ENCODE measurements at regions not wholly inside any gene's neighbourhood (a gene's known extent, or its start where the extent isn't known, plus 50 kb on each side); places are given as distances from the start of the nearest gene placed in this dataset.
A peak's percentile ranks its signal among the peaks of the same experiment; 100 is the strongest.

- H3K36me3 ChIP-seq (ENCODE audit: control insufficient read depth in 1 of 2, insufficient read depth in 2 of 2, low read length in 1 of 2), result no peaks in the 10 kb centered on the region
- DNase-seq (no peak), ATAC-seq (ENCODE audit: low FRiP score) (no peak)
- H3K9me3 ChIP-seq (ENCODE audit: control insufficient read depth, low read length), result no peaks in the 10 kb centered on the region
- H3K27ac ChIP-seq (ENCODE audit: low read depth in 1 of 2, low read length in 2 of 2), result no peak overlapping the region
- intact Hi-C loops (cut with DNase I), result no loop called here
- no peaks in the 10 kb centered on the region for H3K27me3 ChIP-seq (ENCODE audit: control insufficient read depth in 1 of 2, insufficient read depth in 2 of 2, low read length in 1 of 2)
- H3K4me1 ChIP-seq (ENCODE audit: control insufficient read depth in 1 of 2, insufficient read depth in 2 of 2, low read length in 2 of 2), result no peaks in the 10 kb centered on the region
- no peak overlapping the region for H3K4me3 ChIP-seq (ENCODE audit: low read length in 2 of 2)
- 98 to 100% methylated on average over 3 of the region's 3 CpGs for WGBS, 2 donors
Observed at GRCh38 chr11:92382311-92382710, 157.7 kb downstream of the FAT3 start.

- ATAC-seq (ENCODE audit: low FRiP score), result peak; percentile 60
- Histone ChIP-seq H3K9me3 (ENCODE audit: control insufficient read depth, low read length) (no peaks in the 10 kb centered on the region), H3K27me3 (ENCODE audit: control insufficient read depth in 1 of 2, insufficient read depth in 2 of 2, low read length in 1 of 2) (no peaks in the 10 kb centered on the region), H3K4me1 (ENCODE audit: control insufficient read depth in 1 of 2, insufficient read depth in 2 of 2, low read length in 2 of 2) (no peaks in the 10 kb centered on the region), H3K27ac (ENCODE audit: low read depth in 1 of 2, low read length in 2 of 2) (no peak overlapping the region), H3K36me3 (ENCODE audit: control insufficient read depth in 1 of 2, insufficient read depth in 2 of 2, low read length in 1 of 2) (no peaks in the 10 kb centered on the region), H3K4me3 (ENCODE audit: low read length in 2 of 2) (no peak overlapping the region)
- WGBS, 2 donors, result 0 to 6% methylated on average over 1 of the region's 1 CpG
- no peak for DNase-seq
- intact Hi-C loops (cut with DNase I), result no loop called here
Observed at GRCh38 chr11:92383430-92383829, 158.8 kb downstream of the FAT3 start.

DNA sequence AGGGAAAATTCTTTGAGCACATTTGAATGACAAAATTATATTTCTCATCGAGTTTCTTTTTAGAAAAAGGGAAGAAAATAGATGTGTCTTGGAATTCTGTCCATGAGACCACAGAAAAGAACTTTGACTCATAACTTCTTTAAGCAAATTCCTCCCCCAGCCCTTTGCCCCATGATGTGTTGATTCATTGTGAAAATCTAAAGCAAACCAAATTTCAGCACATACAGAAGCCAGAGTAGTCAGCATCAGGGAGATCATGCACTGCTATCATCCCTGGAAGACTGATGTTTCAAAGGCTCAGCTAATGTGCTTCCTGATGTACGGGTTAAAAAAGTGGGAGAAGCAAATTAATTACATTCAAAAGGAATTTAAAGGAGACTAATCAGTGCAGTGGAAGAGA lies 159.7 kb downstream of the FAT3 start:
- Histone ChIP-seq H3K27me3 (ENCODE audit: control insufficient read depth in 1 of 2, insufficient read depth in 2 of 2, low read length in 1 of 2) (no peaks in the 10 kb centered on the region), H3K27ac (ENCODE audit: low read depth in 1 of 2, low read length in 2 of 2) (no peak overlapping the region), H3K9me3 (ENCODE audit: control insufficient read depth, low read length) (no peaks in the 10 kb centered on the region), H3K4me3 (ENCODE audit: low read length in 2 of 2) (no peak overlapping the region), H3K4me1 (ENCODE audit: control insufficient read depth in 1 of 2, insufficient read depth in 2 of 2, low read length in 2 of 2) (no peaks in the 10 kb centered on the region), H3K36me3 (ENCODE audit: control insufficient read depth in 1 of 2, insufficient read depth in 2 of 2, low read length in 1 of 2) (no peaks in the 10 kb centered on the region)
- 63 to 71% methylated on average over 2 of the region's 2 CpGs for WGBS, 2 donors
- DNase-seq (no peak), ATAC-seq (ENCODE audit: low FRiP score) (no peak)
- intact Hi-C loops (cut with DNase I), result no loop called here

DNA sequence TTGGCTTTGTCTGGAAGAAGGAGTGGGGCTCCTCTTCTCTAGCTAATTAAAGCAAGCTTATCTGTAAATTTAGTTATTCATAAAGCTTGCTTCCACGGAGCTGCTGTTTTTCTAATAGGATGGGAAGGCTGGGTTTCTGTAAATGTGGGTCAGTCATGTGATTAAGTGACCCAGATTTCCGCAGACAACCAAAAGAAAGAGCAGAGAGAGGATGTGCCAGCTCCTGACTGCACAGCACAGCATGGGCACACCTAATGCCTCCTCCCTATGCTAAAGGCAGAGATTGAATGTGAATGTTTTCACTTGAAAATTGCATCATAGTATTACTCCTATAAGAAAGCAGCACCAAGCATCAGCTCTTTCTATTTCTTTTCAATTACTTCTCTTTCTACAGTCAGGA lies 160.2 kb downstream of the FAT3 start:
- no peak for DNase-seq
- 28 to 33% methylated on average over 2 of the region's 2 CpGs for WGBS, 2 donors
- Histone ChIP-seq H3K27ac (ENCODE audit: low read depth in 1 of 2, low read length in 2 of 2) (no peak overlapping the region), H3K4me3 (ENCODE audit: low read length in 2 of 2) (no peak overlapping the region), H3K9me3 (ENCODE audit: control insufficient read depth, low read length) (no peaks in the 10 kb centered on the region), H3K36me3 (ENCODE audit: control insufficient read depth in 1 of 2, insufficient read depth in 2 of 2, low read length in 1 of 2) (no peaks in the 10 kb centered on the region), H3K27me3 (ENCODE audit: control insufficient read depth in 1 of 2, insufficient read depth in 2 of 2, low read length in 1 of 2) (no peaks in the 10 kb centered on the region), H3K4me1 (ENCODE audit: control insufficient read depth in 1 of 2, insufficient read depth in 2 of 2, low read length in 2 of 2) (no peaks in the 10 kb centered on the region)
- no peak for ATAC-seq (ENCODE audit: low FRiP score)
- intact Hi-C loops (cut with DNase I), result no loop called here

DNA sequence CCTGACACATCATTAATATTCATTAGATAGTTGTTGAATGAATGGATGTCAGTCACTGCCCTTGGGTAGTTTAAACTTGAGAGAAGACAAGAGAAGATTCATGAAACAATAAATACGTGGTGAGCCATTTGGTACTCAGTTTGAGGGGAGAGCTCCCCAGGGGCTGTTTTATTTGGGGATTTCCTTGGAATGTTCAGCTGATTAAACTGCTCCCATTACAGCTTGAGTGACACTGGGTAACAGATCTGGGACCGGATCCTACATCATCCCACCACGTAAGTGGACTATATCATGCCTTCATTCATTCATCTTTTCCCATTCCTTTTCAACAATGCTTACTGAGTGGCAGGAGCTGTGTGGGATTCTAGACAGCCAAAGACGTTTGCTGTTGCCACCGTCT lies 162.0 kb downstream of the FAT3 start:
- H3K27ac ChIP-seq (ENCODE audit: low read depth in 1 of 2, low read length in 2 of 2), result no peak overlapping the region
- ATAC-seq (ENCODE audit: low FRiP score) (no peak), DNase-seq (no peak)
- H3K4me3 ChIP-seq (ENCODE audit: low read length in 2 of 2), result no peak overlapping the region
- H3K9me3 ChIP-seq (ENCODE audit: control insufficient read depth, low read length), result no peaks in the 10 kb centered on the region
- 90 to 91% methylated on average over 5 of the region's 5 CpGs for WGBS, 2 donors
- no peaks in the 10 kb centered on the region for H3K36me3 ChIP-seq (ENCODE audit: control insufficient read depth in 1 of 2, insufficient read depth in 2 of 2, low read length in 1 of 2)
- H3K27me3 ChIP-seq (ENCODE audit: control insufficient read depth in 1 of 2, insufficient read depth in 2 of 2, low read length in 1 of 2), result no peaks in the 10 kb centered on the region
- no peaks in the 10 kb centered on the region for H3K4me1 ChIP-seq (ENCODE audit: control insufficient read depth in 1 of 2, insufficient read depth in 2 of 2, low read length in 2 of 2)
- intact Hi-C loops (cut with DNase I), result no loop called here

DNA sequence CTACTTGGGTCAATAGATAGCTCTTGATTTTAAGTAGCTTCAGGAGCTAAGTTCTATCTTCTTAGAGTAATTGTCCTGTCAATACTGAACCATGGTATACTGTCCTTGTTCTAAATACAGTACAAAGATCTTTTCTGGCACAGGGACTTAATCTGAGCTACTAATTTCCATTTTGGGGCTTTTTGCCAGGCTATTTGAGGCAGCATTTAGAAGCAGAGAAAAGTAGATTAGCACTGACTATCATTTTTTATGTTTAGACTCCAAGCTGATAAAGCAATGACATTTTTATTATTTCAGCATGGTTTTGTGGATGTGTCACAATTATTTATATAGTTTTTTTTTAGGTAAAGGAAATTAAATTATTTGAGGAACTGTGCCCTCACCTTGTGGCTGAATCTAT lies 163.2 kb downstream of the FAT3 start:
- H3K4me3 ChIP-seq (ENCODE audit: low read length in 2 of 2), result no peak overlapping the region
- no peak for DNase-seq
- ATAC-seq (ENCODE audit: low FRiP score), result no peak
- H3K27me3 ChIP-seq (ENCODE audit: control insufficient read depth in 1 of 2, insufficient read depth in 2 of 2, low read length in 1 of 2), result no peaks in the 10 kb centered on the region
- no peaks in the 10 kb centered on the region for H3K36me3 ChIP-seq (ENCODE audit: control insufficient read depth in 1 of 2, insufficient read depth in 2 of 2, low read length in 1 of 2)
- H3K9me3 ChIP-seq (ENCODE audit: control insufficient read depth, low read length), result no peaks in the 10 kb centered on the region
- H3K4me1 ChIP-seq (ENCODE audit: control insufficient read depth in 1 of 2, insufficient read depth in 2 of 2, low read length in 2 of 2), result no peaks in the 10 kb centered on the region
- no peak overlapping the region for H3K27ac ChIP-seq (ENCODE audit: low read depth in 1 of 2, low read length in 2 of 2)
- intact Hi-C loops (cut with DNase I), result no loop called here

DNA sequence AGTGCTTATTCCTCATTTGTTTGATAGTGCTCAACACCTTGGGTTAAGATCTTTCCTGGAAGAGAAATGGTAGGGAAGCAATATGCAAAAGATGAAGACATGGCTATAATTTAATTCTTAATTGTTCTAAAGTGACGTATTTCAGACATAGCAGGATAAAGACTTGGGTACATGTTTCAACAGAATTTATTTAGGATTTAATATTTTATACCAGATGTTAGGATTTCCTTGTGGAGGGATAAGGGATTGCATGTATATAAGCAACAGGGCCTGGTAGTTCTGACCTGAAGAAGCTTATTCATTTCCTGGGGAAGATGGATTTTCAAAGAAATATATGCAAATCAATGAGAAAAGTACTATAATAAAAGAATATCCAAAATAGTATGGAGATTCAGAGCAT lies 163.8 kb downstream of the FAT3 start:
- Histone ChIP-seq H3K4me3 (ENCODE audit: low read length in 2 of 2) (no peak overlapping the region), H3K9me3 (ENCODE audit: control insufficient read depth, low read length) (no peaks in the 10 kb centered on the region), H3K27me3 (ENCODE audit: control insufficient read depth in 1 of 2, insufficient read depth in 2 of 2, low read length in 1 of 2) (no peaks in the 10 kb centered on the region), H3K27ac (ENCODE audit: low read depth in 1 of 2, low read length in 2 of 2) (no peak overlapping the region), H3K4me1 (ENCODE audit: control insufficient read depth in 1 of 2, insufficient read depth in 2 of 2, low read length in 2 of 2) (no peaks in the 10 kb centered on the region), H3K36me3 (ENCODE audit: control insufficient read depth in 1 of 2, insufficient read depth in 2 of 2, low read length in 1 of 2) (no peaks in the 10 kb centered on the region)
- intact Hi-C loops (cut with DNase I), result no loop called here
- ATAC-seq (ENCODE audit: low FRiP score) (no peak), DNase-seq (no peak)
- 92 to 100% methylated on average over 1 of the region's 1 CpG for WGBS, 2 donors

- no peak overlapping the region for H3K4me3 ChIP-seq (ENCODE audit: low read length in 2 of 2)
- no peak overlapping the region for H3K27ac ChIP-seq (ENCODE audit: low read depth in 1 of 2, low read length in 2 of 2)
- intact Hi-C loops (cut with DNase I), result no loop called here
- H3K9me3 ChIP-seq (ENCODE audit: control insufficient read depth, low read length), result no peaks in the 10 kb centered on the region
- no peaks in the 10 kb centered on the region for H3K36me3 ChIP-seq (ENCODE audit: control insufficient read depth in 1 of 2, insufficient read depth in 2 of 2, low read length in 1 of 2)
- no peaks in the 10 kb centered on the region for H3K27me3 ChIP-seq (ENCODE audit: control insufficient read depth in 1 of 2, insufficient read depth in 2 of 2, low read length in 1 of 2)
- ATAC-seq (ENCODE audit: low FRiP score), result no peak
- H3K4me1 ChIP-seq (ENCODE audit: control insufficient read depth in 1 of 2, insufficient read depth in 2 of 2, low read length in 2 of 2), result no peaks in the 10 kb centered on the region
- DNase-seq, result no peak
Observed at GRCh38 chr11:92390783-92391182, 166.2 kb downstream of the FAT3 start.

DNA sequence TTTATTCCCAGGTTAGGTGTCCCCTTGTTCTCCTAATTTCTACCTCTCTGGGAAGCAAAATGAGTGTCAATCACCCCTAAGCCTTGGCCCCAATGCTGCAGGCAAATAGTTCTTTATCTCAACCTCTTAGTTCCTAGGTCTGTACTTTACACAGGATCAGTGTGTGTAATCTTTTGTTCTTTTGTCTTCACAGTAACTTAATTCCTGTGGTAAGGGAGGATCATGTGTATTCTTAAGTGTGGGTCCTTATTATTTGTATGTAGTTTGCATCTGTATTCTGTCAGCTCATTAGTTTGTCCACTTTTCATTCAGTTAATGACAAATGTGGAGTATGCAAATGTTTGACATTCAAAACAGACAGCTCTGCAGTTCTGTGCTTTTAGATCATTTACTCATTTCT lies 166.7 kb downstream of the FAT3 start:
- H3K4me1 ChIP-seq (ENCODE audit: control insufficient read depth in 1 of 2, insufficient read depth in 2 of 2, low read length in 2 of 2), result no peaks in the 10 kb centered on the region
- DNase-seq, result no peak
- no peaks in the 10 kb centered on the region for H3K36me3 ChIP-seq (ENCODE audit: control insufficient read depth in 1 of 2, insufficient read depth in 2 of 2, low read length in 1 of 2)
- ATAC-seq (ENCODE audit: low FRiP score), result no peak
- H3K27me3 ChIP-seq (ENCODE audit: control insufficient read depth in 1 of 2, insufficient read depth in 2 of 2, low read length in 1 of 2), result no peaks in the 10 kb centered on the region
- H3K9me3 ChIP-seq (ENCODE audit: control insufficient read depth, low read length), result no peaks in the 10 kb centered on the region
- H3K4me3 ChIP-seq (ENCODE audit: low read length in 2 of 2), result no peak overlapping the region
- no peak overlapping the region for H3K27ac ChIP-seq (ENCODE audit: low read depth in 1 of 2, low read length in 2 of 2)
- intact Hi-C loops (cut with DNase I), result no loop called here

DNA sequence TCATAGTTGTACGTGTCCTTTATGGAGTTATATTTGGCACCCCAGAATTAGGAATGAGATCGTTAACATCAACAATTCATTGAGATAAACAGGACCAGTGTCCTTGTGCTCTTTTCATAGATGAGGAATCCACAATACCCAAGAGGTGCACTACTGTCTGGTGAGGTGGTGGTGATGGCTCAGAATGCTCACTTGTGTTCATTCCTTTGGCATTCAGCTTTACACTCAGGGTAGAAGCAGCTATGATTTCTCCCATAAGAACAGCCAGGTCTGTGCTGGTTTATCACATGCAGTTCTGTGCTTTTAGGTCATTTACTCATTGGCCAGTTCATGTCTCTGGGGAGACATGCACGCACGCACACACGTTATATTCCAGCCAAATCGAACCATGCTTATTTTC lies 167.2 kb downstream of the FAT3 start:
- 77 to 87% methylated on average over 6 of the region's 6 CpGs for WGBS, 2 donors
- Histone ChIP-seq H3K27me3 (ENCODE audit: control insufficient read depth in 1 of 2, insufficient read depth in 2 of 2, low read length in 1 of 2) (no peaks in the 10 kb centered on the region), H3K4me1 (ENCODE audit: control insufficient read depth in 1 of 2, insufficient read depth in 2 of 2, low read length in 2 of 2) (no peaks in the 10 kb centered on the region), H3K4me3 (ENCODE audit: low read length in 2 of 2) (no peak overlapping the region), H3K9me3 (ENCODE audit: control insufficient read depth, low read length) (no peaks in the 10 kb centered on the region), H3K27ac (ENCODE audit: low read depth in 1 of 2, low read length in 2 of 2) (no peak overlapping the region), H3K36me3 (ENCODE audit: control insufficient read depth in 1 of 2, insufficient read depth in 2 of 2, low read length in 1 of 2) (no peaks in the 10 kb centered on the region)
- intact Hi-C loops (cut with DNase I), result no loop called here
- DNase-seq (no peak), ATAC-seq (ENCODE audit: low FRiP score) (no peak)
